ENCODE measurements at regions not wholly inside any gene's neighbourhood (a gene's known extent, or its start where the extent isn't known, plus 50 kb on each side); places are given as distances from the start of the nearest gene placed in this dataset.

- DNase-seq (ENCODE audit: low read depth), result no peak
Observed at GRCh38 chr1:87880098-87880760, 551.5 kb downstream of the LMO4 start.

- DNase-seq (ENCODE audit: low read depth), result no peak
Observed at GRCh38 chr1:87880764-87881163, 552.1 kb downstream of the LMO4 start.

GRCh38 chr1:87883906-87884305 is 555.2 kb downstream of the LMO4 start:
- DNase-seq (ENCODE audit: low read depth), result no peak

- DNase-seq (ENCODE audit: low read depth), result no peak
Observed at GRCh38 chr1:87884581-87884980, 555.9 kb downstream of the LMO4 start.

- DNase-seq (ENCODE audit: low read depth), result no peak
Observed at GRCh38 chr1:87885278-87886025, 556.8 kb downstream of the LMO4 start.

GRCh38 chr1:87887100-87887499 is 558.4 kb downstream of the LMO4 start:
- DNase-seq (ENCODE audit: low read depth), result no peak

GRCh38 chr1:87888446-87888845 is 559.8 kb downstream of the LMO4 start:
- DNase-seq (ENCODE audit: low read depth), result no peak

GRCh38 chr1:87894062-87894461 is 565.4 kb downstream of the LMO4 start:
- DNase-seq (ENCODE audit: low read depth), result no peak

- DNase-seq (ENCODE audit: low read depth), result no peak
Observed at GRCh38 chr1:87897481-87897880, 568.8 kb downstream of the LMO4 start.

GRCh38 chr1:87898431-87898830 is 569.8 kb downstream of the LMO4 start:
- no peak for DNase-seq (ENCODE audit: low read depth)

GRCh38 chr1:87899017-87899416 is 570.3 kb downstream of the LMO4 start:
- DNase-seq (ENCODE audit: low read depth), result no peak

GRCh38 chr1:87899746-87900145 is 571.1 kb downstream of the LMO4 start:
- DNase-seq (ENCODE audit: low read depth), result no peak

GRCh38 chr1:87902830-87903229 is 574.1 kb downstream of the LMO4 start:
- DNase-seq (ENCODE audit: low read depth), result no peak

GRCh38 chr1:87903242-87903641 is 574.6 kb downstream of the LMO4 start:
- no peak for DNase-seq (ENCODE audit: low read depth)

- DNase-seq (ENCODE audit: low read depth), result no peak
Observed at GRCh38 chr1:87904651-87905050, 576.0 kb downstream of the LMO4 start.

GRCh38 chr1:87905651-87906050 is 577.0 kb downstream of the LMO4 start:
- DNase-seq (ENCODE audit: low read depth), result no peak

- DNase-seq (ENCODE audit: low read depth), result no peak
Observed at GRCh38 chr1:87906078-87906477, 577.4 kb downstream of the LMO4 start.

- DNase-seq (ENCODE audit: low read depth), result no peak
Observed at GRCh38 chr1:87913361-87913760, 584.7 kb downstream of the LMO4 start.

- no peak for DNase-seq (ENCODE audit: low read depth)
Observed at GRCh38 chr1:87914396-87914795, 585.7 kb downstream of the LMO4 start.

GRCh38 chr1:87915771-87916170 is 587.1 kb downstream of the LMO4 start:
- no peak for DNase-seq (ENCODE audit: low read depth)

- no peak for DNase-seq (ENCODE audit: low read depth)
Observed at GRCh38 chr1:87916965-87917364, 588.3 kb downstream of the LMO4 start.

GRCh38 chr1:87918398-87918797 is 589.7 kb downstream of the LMO4 start:
- no peak for DNase-seq (ENCODE audit: low read depth)

- no peak for DNase-seq (ENCODE audit: low read depth)
Observed at GRCh38 chr1:87922885-87923284, 594.2 kb downstream of the LMO4 start.
